Dendritic cell treated with granulocyte-macrophage colony-stimulating factor and Interleukin-4, amounts not matched to agents 40 ng/mL and 50 ng/mL, for 4 days (primary cell): ENCODE measurements at regions not wholly inside any gene's neighbourhood (a gene's known extent, or its start where the extent isn't known, plus 50 kb on each side); places are given as distances from the start of the nearest gene placed in this dataset.
"Not testable (repeated sequence)": the region's sequence is repeated elsewhere in the genome, so short reads cannot be mapped to it uniquely, and the experiment has no call there.

ENCODE experiments used
- H3K27ac Mint-ChIP-seq: one replicate; pipeline ENCODE4 v1.8.0; 2022; ENCODE audit warnings: mild to moderate bottlenecking, mixed read lengths
- H3K27me3 Mint-ChIP-seq: one replicate; pipeline ENCODE4 v1.8.0; 2022; ENCODE audit warnings: mild to moderate bottlenecking, mixed read lengths
- H3K36me3 Mint-ChIP-seq: one replicate; pipeline ENCODE4 v1.8.0; 2022; ENCODE audit warnings: low read depth, mixed read lengths
- H3K4me1 Mint-ChIP-seq: one replicate; pipeline ENCODE4 v1.8.0; 2022; ENCODE audit warnings: low read depth, mixed read lengths
- H3K4me3 Mint-ChIP-seq: one replicate; pipeline ENCODE4 v1.8.0; 2022; ENCODE audit warnings: mild to moderate bottlenecking, moderate library complexity, mixed read lengths
- H3K9me3 Mint-ChIP-seq: one replicate; pipeline ENCODE4 v1.8.0; 2022; ENCODE audit warnings: mixed read lengths
- intact Hi-C: fragments of 100-400 bp; cut with micrococcal nuclease; formaldehyde crosslinking; loops from one replicate; pipeline ENCODE4 v1.15.0; 2022

DNA sequence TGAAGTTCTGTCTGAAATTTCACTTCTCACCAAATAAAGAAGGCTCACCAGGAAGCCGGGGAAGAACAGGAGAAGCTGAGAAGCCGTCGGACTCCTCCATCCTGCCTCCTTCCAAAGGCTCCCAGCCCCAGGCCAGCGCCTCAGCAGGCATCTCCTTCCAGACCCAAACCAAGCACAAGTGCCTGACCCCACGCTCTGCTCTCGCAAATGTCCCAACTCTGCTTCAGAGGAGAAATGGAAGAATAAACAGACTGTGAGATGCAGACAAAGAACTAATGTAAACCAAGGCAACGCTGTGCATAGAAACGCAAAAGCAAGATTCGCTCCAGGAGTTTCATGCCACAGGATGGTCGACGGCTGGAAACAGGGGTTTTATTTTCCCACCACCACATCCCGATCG is 100.3 kb upstream of the EXOC2 start:
- H3K4me1 Mint-ChIP-seq: peaks cover 5% of the 10 kb centered on the region
- peaks cover 50% of the 10 kb centered on the region for H3K27me3 Mint-ChIP-seq
- H3K9me3 Mint-ChIP-seq: peaks cover 8% of the 10 kb centered on the region
- no peak overlapping the region for H3K27ac Mint-ChIP-seq
- H3K36me3 Mint-ChIP-seq: no peaks in the 10 kb centered on the region
- intact Hi-C loops: no loop called here
- no peak overlapping the region for H3K4me3 Mint-ChIP-seq

DNA sequence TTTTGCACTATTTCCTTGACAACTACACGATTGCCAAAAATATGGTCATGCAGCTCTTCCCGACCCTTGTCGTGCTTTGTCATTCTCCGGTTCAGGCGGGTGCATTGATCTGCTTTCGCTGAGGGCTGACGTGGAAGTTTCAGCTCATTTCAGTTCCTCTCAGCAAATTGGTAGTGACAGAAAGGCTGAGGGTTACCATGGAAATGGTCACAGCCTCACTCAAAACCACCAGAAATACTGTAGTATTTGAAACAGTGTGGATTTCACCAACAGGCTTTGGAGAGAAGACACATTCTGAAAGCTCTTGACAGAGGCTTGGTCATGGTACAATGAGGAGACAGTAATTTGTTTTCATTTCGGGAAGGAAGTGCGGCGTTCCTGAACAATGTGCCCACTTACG is 99.7 kb upstream of the EXOC2 start:
- no peak overlapping the region for H3K27ac Mint-ChIP-seq
- intact Hi-C loops: no loop called here
- no peak overlapping the region for H3K4me3 Mint-ChIP-seq
- peaks cover 10% of the 10 kb centered on the region for H3K4me1 Mint-ChIP-seq
- H3K36me3 Mint-ChIP-seq: no peaks in the 10 kb centered on the region
- H3K27me3 Mint-ChIP-seq: peaks cover 50% of the 10 kb centered on the region
- peaks cover 8% of the 10 kb centered on the region for H3K9me3 Mint-ChIP-seq

DNA sequence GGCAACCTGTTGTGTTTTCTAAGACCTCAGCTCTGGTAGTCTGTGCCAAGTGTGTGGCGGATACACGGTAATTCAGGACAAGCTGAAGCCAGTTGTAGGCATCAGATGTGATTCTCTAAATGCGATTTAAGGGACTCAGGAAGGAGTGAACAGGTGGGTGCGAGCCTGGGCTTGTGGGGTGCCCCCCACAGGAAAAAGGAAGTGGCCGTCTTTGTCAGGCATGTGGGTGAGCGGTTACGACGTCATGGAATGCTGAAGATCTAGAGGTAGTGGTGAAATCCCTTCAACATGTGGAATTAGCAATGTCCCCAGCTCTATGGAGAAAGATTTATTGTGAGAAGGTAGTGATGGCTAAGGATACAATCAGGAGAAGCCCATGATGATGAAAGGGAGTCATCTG is 95.1 kb upstream of the EXOC2 start:
- no peak overlapping the region for H3K27ac Mint-ChIP-seq
- no peak overlapping the region for H3K4me3 Mint-ChIP-seq
- H3K36me3 Mint-ChIP-seq: no peaks in the 10 kb centered on the region
- H3K9me3 Mint-ChIP-seq: peaks cover 8% of the 10 kb centered on the region
- H3K4me1 Mint-ChIP-seq: peaks cover 10% of the 10 kb centered on the region
- peaks cover 23% of the 10 kb centered on the region for H3K27me3 Mint-ChIP-seq
- intact Hi-C loops: loop anchor here (5.0 kb wide), 1 partner anchor 601 kb away; no protein-coding TSS in a partner anchor

DNA sequence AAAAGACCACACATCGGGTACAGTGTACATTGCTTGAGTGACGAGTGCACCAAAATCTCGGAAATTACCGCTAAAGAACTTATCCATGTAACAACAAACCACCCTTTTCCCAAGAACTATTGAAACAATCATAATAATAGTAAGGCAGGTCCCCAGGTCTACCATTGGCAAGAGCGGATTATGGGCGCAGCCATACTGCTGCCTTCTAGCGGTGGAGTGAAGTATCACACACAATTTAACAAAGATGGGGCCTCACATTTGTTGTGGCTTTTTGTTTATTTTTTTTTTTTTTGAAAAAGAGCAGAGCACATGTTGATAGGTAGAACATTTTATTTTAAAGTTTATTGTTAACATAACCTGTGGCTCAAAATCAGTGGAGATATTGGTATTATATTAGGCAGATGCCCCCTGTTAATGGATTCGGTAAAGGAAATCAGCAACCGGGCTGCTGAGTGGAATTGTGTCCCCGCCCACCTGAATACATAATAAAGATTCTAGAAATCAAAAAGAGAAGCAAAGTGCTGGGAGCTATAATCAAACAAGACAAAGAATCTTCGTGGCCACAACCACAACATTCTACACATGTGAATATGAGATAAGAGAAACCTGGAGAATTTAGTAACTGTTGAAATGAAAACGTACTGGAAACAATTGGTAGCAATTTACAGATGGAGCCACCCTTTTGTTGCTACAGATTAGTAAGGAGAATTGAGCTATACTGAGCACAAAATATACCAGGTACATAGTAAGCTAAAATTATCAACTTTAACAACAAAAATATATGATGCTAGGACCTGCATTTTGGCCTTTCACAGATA is 94.2 kb upstream of the EXOC2 start:
- Mint-ChIP-seq H3K36me3 (no peaks in the 10 kb centered on the region), H3K4me3 (no peak overlapping the region), H3K9me3 (peaks cover 8% of the 10 kb centered on the region), H3K27ac (no peak overlapping the region), H3K27me3 (peaks cover 17% of the 10 kb centered on the region), H3K4me1 (peaks cover 5% of the 10 kb centered on the region)
- intact Hi-C loops: loop anchor here (5.0 kb wide), 1 partner anchor 600 kb away; no protein-coding TSS in a partner anchor

DNA sequence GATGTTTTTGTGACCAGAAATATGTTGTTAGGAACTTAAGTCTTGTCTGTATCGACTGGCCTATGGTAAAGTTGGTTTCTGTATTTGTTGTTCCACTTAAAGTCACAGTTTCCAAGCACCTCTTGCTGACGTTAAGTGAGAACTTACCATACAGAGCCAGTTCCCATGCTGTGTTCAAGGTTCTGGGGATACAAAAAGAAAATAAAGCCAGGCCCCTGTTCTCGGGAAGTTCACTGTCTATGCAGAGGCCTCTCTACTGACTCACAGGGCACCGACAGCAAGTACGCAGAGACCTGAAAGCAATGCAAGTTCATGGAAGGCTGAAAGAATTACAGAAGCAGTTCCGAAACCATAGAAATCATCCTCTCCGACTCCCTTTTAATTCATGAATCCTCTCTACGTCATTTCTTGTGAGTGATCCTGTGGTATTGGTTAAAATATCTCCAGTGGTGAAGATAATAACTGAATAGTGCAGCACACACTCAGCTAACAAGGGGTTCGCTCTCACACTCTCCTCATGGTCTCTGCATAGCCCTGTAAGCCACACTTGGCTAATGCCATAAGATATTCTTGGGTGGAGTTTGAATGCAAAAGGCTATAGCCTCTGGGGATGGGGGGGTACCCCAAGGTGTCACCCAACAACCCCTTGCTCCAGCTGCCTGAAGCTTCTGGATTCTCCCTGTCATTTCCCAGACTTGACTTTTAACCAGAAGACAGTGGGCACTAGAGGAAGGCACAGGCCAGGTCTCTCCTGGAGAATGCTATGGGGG is 91.2 kb upstream of the EXOC2 start:
- Mint-ChIP-seq H3K36me3 (no peaks in the 10 kb centered on the region), H3K27me3 (peaks cover 14% of the 10 kb centered on the region), H3K4me1 (peaks cover 5% of the 10 kb centered on the region), H3K27ac (no peak overlapping the region), H3K9me3 (no peaks in the 10 kb centered on the region), H3K4me3 (no peak overlapping the region)
- intact Hi-C loops: no loop called here

DNA sequence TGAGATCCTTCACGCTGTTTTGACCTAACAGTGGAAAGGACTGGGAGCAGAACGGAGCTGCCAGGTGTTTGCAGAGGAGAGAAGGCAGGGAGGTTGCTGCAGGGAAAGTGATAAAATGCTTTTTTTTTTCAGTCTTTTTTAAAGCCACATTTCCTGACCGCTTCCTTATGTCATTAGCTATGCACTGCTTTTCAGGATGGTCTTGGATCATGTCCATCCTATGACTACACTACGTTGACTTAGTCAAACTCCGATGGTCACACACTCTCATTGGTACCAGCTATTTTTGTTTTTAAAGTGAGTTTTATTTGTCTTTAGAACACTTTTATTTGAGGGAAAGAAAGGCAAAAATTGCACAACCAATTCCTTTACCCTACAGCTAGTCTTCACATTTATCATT is 89.2 kb upstream of the EXOC2 start:
- Mint-ChIP-seq H3K27ac (no peak overlapping the region), H3K4me3 (no peak overlapping the region), H3K36me3 (no peaks in the 10 kb centered on the region), H3K27me3 (peaks cover 11% of the 10 kb centered on the region), H3K4me1 (no peaks in the 10 kb centered on the region), H3K9me3 (no peaks in the 10 kb centered on the region)
- intact Hi-C loops: no loop called here

DNA sequence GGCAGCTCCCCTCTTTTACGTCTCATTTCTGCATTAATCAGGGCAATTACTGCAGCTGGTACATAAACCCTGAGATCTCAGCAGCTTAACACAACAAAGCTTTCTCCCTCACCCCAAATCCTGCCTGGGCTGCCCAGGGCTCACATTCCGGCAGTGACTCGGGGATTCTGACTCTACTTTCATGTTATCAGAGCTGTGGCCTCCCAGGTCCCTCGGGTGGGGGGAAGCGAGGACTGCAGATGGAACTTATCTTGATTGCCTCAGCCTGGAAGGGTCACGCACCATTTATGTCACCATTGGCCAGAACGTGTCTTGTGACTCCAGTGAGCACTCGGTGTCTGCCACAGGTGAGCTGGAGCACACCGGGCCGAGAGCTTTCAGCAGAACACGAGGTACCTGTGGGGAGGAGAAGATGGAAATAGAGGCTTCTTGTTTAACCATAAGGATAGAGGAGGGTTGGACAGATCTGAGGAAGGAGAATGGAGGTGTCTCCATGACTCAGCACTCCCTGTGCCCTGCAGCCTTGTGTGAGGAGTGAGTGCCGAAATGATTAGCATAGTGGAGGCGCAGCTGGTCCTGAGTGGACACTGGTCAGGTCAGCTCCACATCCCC is 88.5 kb upstream of the EXOC2 start:
- Mint-ChIP-seq H3K27ac (no peak overlapping the region), H3K36me3 (no peaks in the 10 kb centered on the region), H3K4me1 (peaks cover under 1% of the 10 kb centered on the region), H3K9me3 (no peaks in the 10 kb centered on the region), H3K27me3 (peaks cover 11% of the 10 kb centered on the region), H3K4me3 (no peak overlapping the region)
- intact Hi-C loops: no loop called here

DNA sequence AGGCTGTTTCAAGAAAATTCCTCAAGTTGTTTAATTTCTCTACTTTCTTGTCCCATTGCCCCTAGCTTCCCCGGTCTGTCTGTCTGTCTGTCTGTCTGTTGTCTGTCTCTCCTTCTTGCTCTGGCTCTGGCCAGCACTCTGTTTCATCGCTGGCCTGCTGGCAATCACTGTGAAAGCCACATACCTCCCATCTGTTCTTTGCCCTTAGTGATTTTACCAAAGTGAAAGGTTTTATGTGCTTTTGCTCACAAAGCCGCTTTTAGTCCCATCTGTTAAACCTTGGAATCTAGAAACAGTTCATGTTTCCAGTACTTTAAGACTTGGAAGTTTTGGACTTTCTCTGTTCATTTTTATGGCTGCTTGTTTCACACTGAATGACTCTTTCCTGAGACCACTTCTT is 87.8 kb upstream of the EXOC2 start:
- Mint-ChIP-seq H3K27me3 (peaks cover 11% of the 10 kb centered on the region), H3K9me3 (no peaks in the 10 kb centered on the region), H3K4me1 (peaks cover 6% of the 10 kb centered on the region), H3K36me3 (no peaks in the 10 kb centered on the region), H3K4me3 (no peak overlapping the region), H3K27ac (no peak overlapping the region)
- intact Hi-C loops: no loop called here

DNA sequence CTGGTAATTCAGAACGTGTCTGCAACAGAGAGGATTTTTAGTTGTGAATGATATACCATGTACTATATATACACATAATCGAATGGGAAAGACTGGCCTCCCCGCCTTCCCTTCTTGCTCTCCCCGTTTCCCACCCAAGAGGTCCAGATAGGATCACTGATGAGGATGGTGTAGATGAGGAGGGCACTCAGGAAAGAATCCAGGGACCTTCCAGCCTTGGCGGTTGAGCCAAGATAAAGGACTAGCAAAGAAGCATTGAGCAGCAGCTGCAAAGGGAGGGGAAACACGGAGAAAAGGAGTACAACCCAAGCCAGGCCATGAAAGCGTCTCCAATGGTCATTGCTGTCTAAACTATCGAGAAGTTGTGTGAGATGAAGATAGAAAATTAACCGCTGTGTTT is 84.0 kb upstream of the EXOC2 start:
- intact Hi-C loops: no loop called here
- Mint-ChIP-seq H3K4me3 (no peak overlapping the region), H3K36me3 (no peaks in the 10 kb centered on the region), H3K4me1 (peaks cover 6% of the 10 kb centered on the region), H3K27me3 (peaks cover 16% of the 10 kb centered on the region), H3K9me3 (no peaks in the 10 kb centered on the region), H3K27ac (no peak overlapping the region)

DNA sequence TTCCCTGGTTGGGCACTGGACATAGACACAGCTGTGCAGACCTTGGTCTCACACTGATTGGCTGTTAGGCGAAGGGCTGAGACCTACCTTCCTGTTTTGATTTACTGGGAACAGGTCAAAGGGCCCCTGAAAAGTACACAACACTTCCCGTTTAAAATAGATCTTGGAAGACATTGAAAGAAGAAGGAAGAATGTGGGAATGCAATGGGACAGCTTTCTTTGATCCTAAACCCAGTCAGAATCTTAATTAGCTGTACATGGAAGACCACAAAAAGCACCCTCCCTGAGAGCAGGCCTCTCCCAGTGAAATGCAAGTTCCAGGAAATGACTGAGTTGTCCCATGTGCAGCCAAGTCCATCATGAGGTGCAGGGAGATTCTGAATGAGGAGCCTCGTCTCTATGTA is 83.6 kb upstream of the EXOC2 start:
- H3K36me3 Mint-ChIP-seq: no peaks in the 10 kb centered on the region
- intact Hi-C loops: no loop called here
- no peak overlapping the region for H3K4me3 Mint-ChIP-seq
- H3K4me1 Mint-ChIP-seq: peaks cover 6% of the 10 kb centered on the region
- no peak overlapping the region for H3K27ac Mint-ChIP-seq
- peaks cover 18% of the 10 kb centered on the region for H3K27me3 Mint-ChIP-seq
- H3K9me3 Mint-ChIP-seq: no peaks in the 10 kb centered on the region

DNA sequence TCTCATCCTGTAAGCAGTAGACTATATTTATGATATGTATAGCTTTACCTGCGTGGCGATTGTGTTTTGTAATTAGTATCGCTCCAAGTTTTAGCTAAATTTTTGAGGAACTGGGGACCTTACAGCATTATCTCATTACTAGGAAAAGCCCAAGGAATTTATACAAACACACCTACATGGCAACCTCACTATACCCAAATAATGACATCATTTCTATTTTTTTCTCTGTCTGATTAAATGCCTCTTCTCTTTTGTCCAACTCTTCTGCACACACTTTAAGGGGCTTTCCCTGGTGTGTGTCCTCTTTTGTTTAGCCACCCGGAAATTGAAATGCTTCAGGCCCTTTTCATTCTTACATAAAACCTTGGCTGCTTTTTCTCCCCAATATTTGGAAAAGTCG is 82.9 kb upstream of the EXOC2 start:
- peaks cover 15% of the 10 kb centered on the region for H3K27me3 Mint-ChIP-seq
- no peak overlapping the region for H3K4me3 Mint-ChIP-seq
- H3K27ac Mint-ChIP-seq: no peak overlapping the region
- H3K4me1 Mint-ChIP-seq: peaks cover 6% of the 10 kb centered on the region
- no peaks in the 10 kb centered on the region for H3K36me3 Mint-ChIP-seq
- intact Hi-C loops: no loop called here
- H3K9me3 Mint-ChIP-seq: no peaks in the 10 kb centered on the region

DNA sequence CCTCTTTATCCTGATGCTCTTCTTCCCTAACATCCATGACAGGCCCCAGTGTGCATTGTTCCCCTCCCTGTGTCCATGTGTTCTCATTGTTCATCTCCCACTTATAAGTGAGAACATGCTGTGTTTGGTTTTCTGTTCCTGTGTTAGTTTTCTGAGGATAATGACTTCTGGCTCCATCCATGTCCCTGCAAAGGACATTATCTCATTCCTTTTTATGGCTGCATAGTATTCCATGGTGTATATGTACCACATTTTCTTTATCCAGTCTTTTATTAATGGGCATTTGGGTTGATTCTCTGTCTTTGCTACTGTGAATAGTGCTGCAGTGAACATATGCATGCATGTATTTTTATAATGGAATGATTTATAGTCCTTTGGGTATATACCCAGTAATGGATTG is 78.7 kb upstream of the EXOC2 start:
- H3K27ac Mint-ChIP-seq, intact Hi-C loops, H3K9me3 Mint-ChIP-seq, H3K36me3 Mint-ChIP-seq, H3K4me3 Mint-ChIP-seq, H3K4me1 Mint-ChIP-seq: not testable (repeated sequence)
- peaks cover 15% of the 10 kb centered on the region for H3K27me3 Mint-ChIP-seq

DNA sequence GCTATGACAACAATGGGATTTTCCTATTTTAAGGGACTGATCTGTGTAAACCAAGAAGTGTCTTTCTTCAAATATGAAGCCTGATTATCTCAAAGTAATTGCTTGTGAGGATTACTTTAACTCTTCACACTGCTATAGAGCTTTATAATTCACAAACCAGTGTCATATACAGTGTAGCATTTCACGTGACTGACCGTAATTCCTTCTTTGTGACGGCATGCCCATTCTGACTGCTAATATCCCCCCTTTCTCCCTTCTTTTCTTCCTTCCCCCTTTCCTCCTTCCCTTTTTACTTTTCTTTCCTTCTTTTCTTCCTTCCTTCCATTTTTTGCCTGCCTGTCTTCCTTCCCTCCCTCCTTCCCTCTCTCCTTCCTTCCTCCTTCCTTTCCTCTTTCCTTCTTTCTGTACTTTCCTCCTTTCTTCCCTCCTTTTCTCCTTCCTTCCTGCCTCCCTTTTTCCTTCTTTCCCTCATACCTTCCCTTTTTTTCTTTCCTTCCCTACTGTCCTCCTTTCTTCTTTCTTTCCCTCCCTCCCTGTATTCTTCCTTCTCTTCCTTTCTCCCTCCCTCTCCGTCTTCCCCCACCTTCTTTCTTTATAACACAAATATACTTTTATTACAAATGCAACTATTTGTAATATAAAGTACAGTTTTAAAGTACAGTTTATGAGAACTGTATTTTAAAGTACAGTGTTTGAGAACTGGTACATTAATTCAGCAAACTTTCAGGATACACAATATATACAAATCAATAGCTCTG is 75.0 kb upstream of the EXOC2 start:
- Mint-ChIP-seq H3K27me3 (peaks cover 19% of the 10 kb centered on the region), H3K4me3 (no peak overlapping the region), H3K9me3 (no peaks in the 10 kb centered on the region), H3K27ac (no peak overlapping the region), H3K36me3 (no peaks in the 10 kb centered on the region), H3K4me1 (no peaks in the 10 kb centered on the region)
- intact Hi-C loops: no loop called here

DNA sequence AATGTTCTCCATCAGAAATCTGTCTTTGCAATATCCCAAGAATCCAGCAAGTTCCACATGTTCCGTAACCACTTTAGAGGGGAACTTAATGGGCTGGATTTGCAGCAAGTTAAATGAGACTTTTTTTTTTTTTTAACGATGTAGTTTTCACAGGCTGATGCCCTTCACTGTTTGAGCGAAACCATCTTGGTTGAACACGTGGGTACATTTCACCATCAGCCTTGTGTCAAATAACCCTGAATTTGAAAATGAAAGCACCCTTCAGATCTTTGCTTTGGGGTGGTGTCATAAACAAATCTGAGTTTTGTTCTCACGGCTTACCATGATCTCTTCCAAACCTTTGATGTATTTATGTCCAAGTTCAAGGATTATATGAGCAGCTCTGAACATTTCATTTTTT is 73.7 kb upstream of the EXOC2 start:
- H3K4me3 Mint-ChIP-seq: no peak overlapping the region
- H3K27ac Mint-ChIP-seq: no peak overlapping the region
- no peaks in the 10 kb centered on the region for H3K36me3 Mint-ChIP-seq
- peaks cover 15% of the 10 kb centered on the region for H3K27me3 Mint-ChIP-seq
- H3K4me1 Mint-ChIP-seq: no peaks in the 10 kb centered on the region
- intact Hi-C loops: no loop called here
- peaks cover under 1% of the 10 kb centered on the region for H3K9me3 Mint-ChIP-seq
